NCI-H1417 (cell line): ENCODE measurements at regions not wholly inside any gene's neighbourhood (a gene's known extent, or its start where the extent isn't known, plus 50 kb on each side); places are given as distances from the start of the nearest gene placed in this dataset.
"Not testable (repeated sequence)": the region's sequence is repeated elsewhere in the genome, so short reads cannot be mapped to it uniquely, and the experiment has no call there.

Experiments used
- DNase-seq, 3 experiments: peaks; one replicate each; lab custom pipeline; 2025; lab: John Stamatoyannopoulos, UW

DNA sequence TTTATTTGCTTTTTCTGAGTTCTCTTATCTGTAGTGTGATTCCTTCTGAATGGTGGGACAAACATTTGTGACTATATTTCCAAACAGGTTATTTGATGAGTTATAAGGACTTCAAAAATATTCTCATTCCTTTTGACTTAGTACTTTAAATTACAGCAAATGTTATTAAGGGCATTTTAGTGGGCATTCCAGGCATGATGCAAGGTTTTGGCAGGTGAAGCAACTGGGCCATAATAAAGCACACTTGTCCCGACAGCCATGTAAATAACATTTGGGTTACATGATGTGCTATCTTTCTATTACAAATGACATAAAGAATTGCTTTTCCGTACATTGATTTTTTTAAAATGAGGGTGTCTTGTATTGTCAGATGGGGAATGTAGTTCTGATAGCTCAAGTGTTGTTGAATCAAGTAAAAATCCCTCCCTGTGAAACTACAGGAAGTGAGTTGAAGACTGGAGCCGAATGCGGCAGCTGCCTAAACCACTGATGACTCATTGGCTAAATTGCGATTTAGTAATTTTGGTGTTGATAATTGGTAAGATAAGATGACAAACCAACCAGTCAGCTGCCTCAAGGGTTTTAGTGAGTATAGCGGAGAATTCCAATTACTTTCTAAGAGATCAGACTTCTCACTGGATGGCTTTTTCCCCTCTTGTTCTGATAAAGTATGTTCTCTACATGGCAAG, 231.3 kb upstream of the NPY start:
- DNase-seq: peak in 2 of 3 experiments; percentile 15 to 74

DNA sequence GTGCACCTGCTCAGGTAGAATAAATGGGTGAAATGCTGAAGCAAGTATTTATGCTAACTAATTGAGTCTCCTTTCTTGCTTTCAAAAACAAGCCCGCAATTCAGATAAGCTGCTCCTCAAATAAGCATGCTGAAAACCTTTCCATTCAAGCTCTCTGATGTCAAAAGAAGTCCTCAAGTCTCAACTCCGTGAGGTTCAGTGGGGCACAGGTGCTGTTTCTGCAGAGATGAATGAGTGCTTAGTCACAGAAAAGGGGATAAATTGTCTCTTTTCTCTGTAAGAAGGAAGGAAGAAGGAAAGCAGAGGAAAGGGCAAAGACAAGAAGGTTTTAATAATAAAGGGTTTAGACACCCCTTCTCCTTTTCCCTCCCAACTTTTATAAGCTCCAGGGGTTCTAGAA, 229.8 kb upstream of the NPY start:
- DNase-seq: peak in 1 of 3 experiments; percentile 35

GRCh38 chr7:24057243-24057642, 226.7 kb upstream of the NPY start:
- DNase-seq: no peak

DNA sequence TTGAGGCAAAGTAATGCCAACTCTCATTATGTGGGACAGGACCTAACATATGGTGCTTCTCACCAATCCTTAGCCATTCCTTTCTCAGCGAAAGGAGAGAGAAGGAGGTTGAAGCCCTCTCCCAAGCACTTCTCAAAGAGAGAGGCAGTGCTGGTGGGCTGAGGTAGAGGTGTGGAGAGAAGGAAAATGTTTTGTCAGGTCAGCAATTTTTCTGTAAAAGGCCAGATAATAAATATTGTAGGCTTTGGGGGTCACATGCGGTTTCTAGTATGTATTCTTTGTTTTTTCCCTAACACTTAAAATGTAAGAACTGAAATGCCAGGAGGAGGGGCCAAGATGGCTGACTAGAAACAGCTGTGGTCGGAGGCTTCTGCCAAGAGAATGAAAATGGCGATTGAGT, 225.0 kb upstream of the NPY start:
- no peak for DNase-seq

GRCh38 chr7:24059775-24060174, 224.2 kb upstream of the NPY start:
- no peak for DNase-seq

DNA sequence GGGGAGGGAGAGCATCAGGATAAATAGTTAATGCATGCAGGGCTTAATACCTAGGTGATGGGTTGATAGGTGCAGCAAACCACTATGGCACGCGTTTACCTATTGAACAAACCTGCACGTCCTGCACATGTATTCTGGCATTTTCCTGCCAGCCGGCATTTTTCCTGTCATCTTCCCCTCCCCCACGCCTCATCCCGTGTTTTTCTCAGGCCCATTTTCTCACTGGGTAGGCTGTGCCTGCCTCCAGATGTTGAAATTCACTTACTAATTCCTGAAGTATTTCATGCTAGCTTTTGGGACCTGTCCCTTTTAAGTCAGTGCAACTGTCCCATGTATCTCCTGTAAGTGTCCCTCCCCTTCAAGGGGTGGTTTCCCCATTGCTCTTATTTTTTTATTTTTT, 220.3 kb upstream of the NPY start:
- no peak for DNase-seq

- peak in 1 of 3 experiments; percentile 60 for DNase-seq
These were observed 214.2 kb upstream of the NPY start for GRCh38 chr7:24069751-24070150.

- DNase-seq: no peak
These were observed 210.2 kb upstream of the NPY start for GRCh38 chr7:24073651-24074420.

DNA sequence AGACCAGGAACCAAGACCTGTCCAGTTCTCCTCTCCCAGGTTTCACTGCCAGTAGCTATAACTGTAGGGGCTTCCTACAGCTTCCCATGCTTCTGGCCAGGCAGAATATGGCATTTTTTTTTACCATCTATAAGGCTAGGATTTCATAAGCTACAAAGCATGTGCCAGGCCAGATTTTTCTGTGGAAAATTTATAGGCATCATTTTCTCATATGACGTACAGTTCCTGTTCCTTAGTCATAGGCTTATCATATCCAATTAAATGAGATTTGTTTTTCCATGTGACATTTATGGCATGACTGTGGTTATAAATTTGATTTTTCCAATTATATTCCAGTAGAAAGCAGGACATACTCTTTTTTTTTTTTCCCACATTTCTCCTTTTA, 208.6 kb upstream of the NPY start:
- peak in 1 of 3 experiments; percentile 46 for DNase-seq

DNA sequence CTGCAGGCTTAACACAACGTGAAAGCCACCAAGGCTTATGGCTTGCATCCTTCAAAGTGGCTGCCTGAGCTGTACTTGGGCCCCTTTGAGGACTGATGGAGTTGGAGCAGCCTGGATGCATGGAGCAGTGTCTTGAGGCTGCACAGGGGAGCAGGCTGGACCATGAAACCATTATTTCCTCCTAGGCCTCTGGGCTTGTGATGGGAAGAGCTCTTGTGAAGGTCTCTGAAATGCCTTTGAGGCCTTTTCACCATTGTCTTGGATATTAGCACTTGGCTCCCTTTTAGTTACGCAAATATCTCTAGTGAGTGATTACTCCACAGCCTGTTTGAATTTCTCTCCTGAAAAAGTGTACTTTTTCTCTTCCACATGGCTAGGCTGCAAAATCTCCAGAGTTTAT, 201.2 kb upstream of the NPY start:
- no peak for DNase-seq

DNA sequence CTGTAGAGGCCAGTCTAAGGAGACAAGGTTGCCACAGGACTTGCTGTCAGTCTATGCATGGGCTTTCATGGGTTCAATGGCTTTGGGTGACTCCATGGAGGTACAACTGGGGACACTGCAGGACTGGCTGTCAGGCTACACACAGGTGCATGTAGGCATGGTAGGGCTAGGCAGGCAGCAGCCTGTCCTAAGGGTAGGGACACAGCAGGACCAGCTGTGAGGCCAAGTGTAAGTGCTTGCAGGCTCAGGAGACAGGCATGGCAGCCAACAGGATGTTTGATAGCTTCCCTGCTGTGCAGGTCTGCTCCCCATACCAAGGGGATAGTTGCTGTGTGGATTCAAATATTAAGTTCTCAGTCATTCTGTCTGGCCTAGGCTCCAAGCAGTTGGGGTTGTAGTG, 181.0 kb upstream of the NPY start:
- no peak for DNase-seq

GRCh38 chr7:24108906-24109376, 175.0 kb upstream of the NPY start:
- DNase-seq: no peak

DNA sequence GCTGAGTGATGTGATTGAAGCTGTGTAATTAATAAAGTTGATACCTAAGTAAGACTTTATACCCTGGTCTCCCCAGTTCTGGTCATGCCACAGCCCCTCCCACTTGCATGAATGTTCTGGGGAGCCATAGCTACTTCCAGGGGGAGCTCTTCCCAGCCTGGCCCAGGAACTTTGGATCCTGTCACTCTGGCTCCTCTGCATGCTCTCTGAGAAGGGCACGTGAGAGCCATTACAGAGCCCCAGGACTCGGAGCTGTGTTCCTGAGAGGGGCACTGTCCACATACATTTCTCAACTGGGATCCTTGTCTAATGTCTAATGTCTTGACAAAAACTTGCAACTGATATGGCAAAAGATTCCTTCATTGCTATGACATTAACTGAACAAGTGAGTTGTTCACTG, 173.9 kb upstream of the NPY start:
- DNase-seq: no peak

GRCh38 chr7:24113506-24113905, 170.5 kb upstream of the NPY start:
- DNase-seq: no peak

- no peak for DNase-seq
These were observed 168.3 kb upstream of the NPY start for GRCh38 chr7:24115661-24116060.

DNA sequence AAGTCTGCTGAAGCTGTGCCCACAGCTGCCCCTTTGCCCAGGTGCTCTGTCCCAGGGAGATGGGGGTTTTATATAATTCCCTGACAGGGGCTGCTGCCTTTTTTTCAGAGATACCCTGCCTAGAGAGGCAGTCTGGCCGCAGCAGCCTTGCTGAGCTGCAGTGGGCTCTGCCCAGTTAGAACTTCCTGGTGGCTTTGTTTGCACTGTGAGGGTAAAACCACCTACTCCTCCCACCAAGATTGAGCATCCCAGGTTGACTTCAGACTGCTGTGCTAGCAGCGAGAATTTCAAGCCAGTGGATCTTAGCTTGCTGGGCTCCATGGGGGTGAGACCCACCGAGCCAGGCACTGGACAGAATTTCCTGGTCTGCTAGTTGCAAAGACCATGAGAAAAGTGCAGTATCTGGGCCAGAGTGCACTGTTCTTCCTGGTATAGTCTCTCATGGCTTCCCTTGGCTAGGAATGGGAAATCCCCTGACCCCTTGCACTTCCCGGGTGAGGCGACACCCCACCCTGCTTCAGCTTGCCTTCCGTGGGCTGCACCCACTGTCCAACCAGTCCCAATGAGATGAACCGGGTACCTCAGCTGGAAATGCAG, 166.0 kb upstream of the NPY start:
- not testable (repeated sequence) for DNase-seq

GRCh38 chr7:24119852-24120251, 164.1 kb upstream of the NPY start:
- DNase-seq: no peak

- DNase-seq: no peak
These were observed 160.9 kb upstream of the NPY start for GRCh38 chr7:24123076-24123475.

DNA sequence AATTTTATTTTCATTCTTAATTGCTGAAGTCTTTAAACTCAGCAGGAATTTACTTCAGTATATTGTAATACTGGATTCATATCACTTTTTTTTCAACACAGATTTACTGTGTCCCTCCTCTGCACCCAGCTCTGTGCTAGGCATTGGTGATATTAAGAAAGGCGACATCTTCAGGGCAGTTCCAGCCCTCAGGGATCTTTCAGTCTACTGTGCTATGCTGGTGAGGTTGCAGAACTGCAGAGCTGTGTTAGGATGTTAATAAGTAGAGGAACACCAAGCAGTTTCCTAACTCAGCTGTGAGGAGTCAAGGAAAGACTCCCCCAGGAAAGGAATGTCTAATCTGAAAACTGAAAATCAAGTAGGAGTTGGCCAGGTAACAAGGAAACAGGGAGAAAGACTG, 158.2 kb upstream of the NPY start:
- DNase-seq: no peak

DNA sequence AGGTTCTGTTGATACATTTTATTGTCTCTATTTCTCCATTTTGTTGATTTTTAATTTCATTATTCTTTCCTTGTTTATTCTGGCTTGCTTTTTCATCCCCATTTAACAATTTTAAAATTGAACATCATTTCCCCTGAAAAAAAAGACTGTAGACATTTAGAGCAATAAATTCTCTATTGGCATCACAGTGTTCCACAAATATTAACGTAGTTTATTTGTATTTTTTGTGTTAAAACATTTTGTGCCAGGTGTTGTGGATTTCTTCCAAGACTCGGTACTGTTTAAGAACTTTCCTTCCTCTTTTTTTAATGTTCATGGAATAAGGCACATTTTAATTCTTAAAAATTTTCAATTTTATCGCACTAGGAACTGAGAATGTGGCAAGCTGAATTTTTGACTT, 156.1 kb upstream of the NPY start:
- DNase-seq: no peak

DNA sequence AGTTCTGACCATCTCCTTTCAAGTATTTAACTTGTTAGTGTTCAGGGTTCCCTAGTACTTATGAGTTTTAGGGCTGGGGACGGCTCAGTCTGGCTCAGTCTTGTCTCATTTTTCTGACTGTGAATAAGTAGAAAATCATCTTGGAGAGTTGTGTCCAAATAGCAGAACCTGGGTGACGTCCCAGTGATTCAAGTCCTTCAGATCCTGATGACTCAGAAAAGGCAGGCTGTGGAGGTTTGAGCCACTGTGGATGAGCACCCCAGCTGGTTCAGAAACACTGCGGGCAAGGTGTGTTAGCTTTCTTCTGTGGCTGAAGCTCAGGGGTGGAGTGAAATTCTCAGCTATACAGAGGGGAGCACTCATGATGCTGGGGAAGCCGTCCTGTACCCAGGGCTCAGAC, 154.4 kb upstream of the NPY start:
- no peak for DNase-seq

- DNase-seq: no peak
These were observed 153.4 kb upstream of the NPY start for GRCh38 chr7:24130631-24131030.

DNA sequence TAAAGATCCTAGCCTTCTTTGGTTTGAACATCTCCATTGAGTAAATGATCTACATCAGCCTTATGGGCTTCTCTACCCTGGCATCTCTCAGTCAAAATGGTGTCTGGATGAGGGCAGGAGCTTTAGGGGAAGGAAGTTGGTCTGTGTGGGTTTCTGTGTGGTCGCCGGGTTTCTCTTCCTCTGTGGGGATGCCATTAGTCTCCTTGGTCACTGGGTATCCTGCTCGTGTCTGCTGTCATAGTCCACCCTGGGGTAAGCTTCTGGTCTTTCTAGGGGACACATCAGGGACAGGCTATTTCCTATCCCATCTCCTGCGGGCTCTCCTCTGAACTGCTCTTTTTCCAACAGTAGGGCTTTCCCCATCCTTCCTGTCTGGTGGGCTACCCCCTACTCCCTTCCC, 150.3 kb upstream of the NPY start:
- DNase-seq: no peak
